T-cell (primary cell): ENCODE measurements at regions not wholly inside any gene's neighbourhood (a gene's known extent, or its start where the extent isn't known, plus 50 kb on each side); places are given as distances from the start of the nearest gene placed in this dataset.

ENCODE experiments used
- ATAC-seq, 4 experiments: fragments of 200-7000 bp in 3 of 4; fragments of 150-1000 bp in 1 of 4; cut with Tn5 transposase; replicated peaks in 1 of 4; 1 replicate in 3 of 4; 2 replicates in 1 of 4; pipeline ENCODE4 v1.10.0; 2021; ENCODE audit warnings: moderate library complexity in 3 of 4, mild to moderate bottlenecking in 2 of 4, moderate number of reproducible peaks in 1 of 4
- CTCF ChIA-PET, 2 donors: fragments of 300-600 bp; sonication (Branson Sonifier 250); formaldehyde crosslinking; loops; one replicate each; lab custom pipeline; 2022; ENCODE audit warnings: antibody characterized with exemption in 2 of 2; lab: Charles Lee
- POLR2A ChIA-PET, 2 donors: fragments of 300-600 bp; sonication (Branson Sonifier 250); formaldehyde crosslinking; loops; one replicate each; lab custom pipeline; 2022; ENCODE audit warnings: antibody characterized with exemption in 2 of 2; lab: Charles Lee
- DNase-seq, 35 experiments: peaks; one replicate each; pipeline versions ENCODE4 v3.0.0 to v3.0.0-alpha.2; 2013 to 2023
- H3K27ac ChIP-seq: one replicate; pipeline ENCODE4 v1.5.1; 2013; ENCODE audit warnings: low read length
- H3K27me3 ChIP-seq, 2 experiments: replicated peaks in 1 of 2; 1 replicate in 1 of 2; 2 replicates in 1 of 2; pipeline versions ENCODE4 v1.6.1 to v1.7.0; 2013; ENCODE audit warnings: low read length in 1 of 2, mixed read lengths in 1 of 2; ENCODE audit not compliant: control insufficient read depth in 2 of 2, insufficient read depth in 2 of 2; ENCODE audit errors: extremely low read depth in 1 of 2
- H3K36me3 ChIP-seq, 2 donors: 1 replicate in 1 of 2; 2 replicates in 1 of 2; pipeline versions ENCODE4 v1.6.1 to v1.7.0; 2013; ENCODE audit warnings: low read length in 1 of 2; ENCODE audit not compliant: control insufficient read depth in 2 of 2, insufficient read depth in 1 of 2; ENCODE audit errors: extremely low read depth in 1 of 2
- H3K4me1 ChIP-seq, 2 experiments: 1 replicate in 1 of 2; 2 replicates in 1 of 2; pipeline versions ENCODE4 v1.6.1 to v1.7.0; 2013; ENCODE audit warnings: low read length in 2 of 2, mixed read lengths in 1 of 2; ENCODE audit not compliant: insufficient read depth in 2 of 2, control insufficient read depth in 1 of 2; ENCODE audit errors: extremely low read depth in 1 of 2
- H3K4me3 ChIP-seq, 2 donors: 1 replicate in 1 of 2; 2 replicates in 1 of 2; pipeline versions ENCODE4 v1.5.1 to v1.7.0; 2013; ENCODE audit warnings: mild to moderate bottlenecking in 2 of 2, low read length in 1 of 2, moderate library complexity in 1 of 2; ENCODE audit not compliant: control insufficient read depth in 1 of 2; ENCODE audit errors: extremely low read depth in 1 of 2
- H3K9me3 ChIP-seq: 2 replicates; pipeline ENCODE4 v1.7.0; 2013
- H3K27ac Mint-ChIP-seq, 2 donors: one replicate each; pipeline ENCODE4 v1.8.0; 2020 to 2021; ENCODE audit warnings: mild to moderate bottlenecking in 2 of 2, mixed read lengths in 2 of 2
- H3K27me3 Mint-ChIP-seq, 2 donors: one replicate each; pipeline ENCODE4 v1.8.0; 2021 to 2022; ENCODE audit warnings: mixed read lengths in 2 of 2
- H3K36me3 Mint-ChIP-seq: one replicate; pipeline ENCODE4 v1.8.0; 2021; ENCODE audit warnings: mixed read lengths
- H3K4me1 Mint-ChIP-seq, 3 donors: one replicate each; pipeline ENCODE4 v1.8.0; 2020 to 2022; ENCODE audit warnings: mixed read lengths in 3 of 3, mild to moderate bottlenecking in 1 of 3
- H3K4me3 Mint-ChIP-seq, 3 donors: one replicate each; pipeline ENCODE4 v1.8.0; 2020 to 2022; ENCODE audit warnings: mild to moderate bottlenecking in 3 of 3, mixed read lengths in 3 of 3, moderate library complexity in 3 of 3
- H3K9me3 Mint-ChIP-seq, 3 donors: one replicate each; pipeline ENCODE4 v1.8.0; 2020 to 2022; ENCODE audit warnings: mixed read lengths in 3 of 3
- WGBS: methylation state at CpG from one replicate; pipeline ENCODE4 v1.1.5; 2013; ENCODE audit warnings: missing lambda C conversion rate; ENCODE audit not compliant: insufficient coverage; 5-methylcytosine and 5-hydroxymethylcytosine counted together

DNA sequence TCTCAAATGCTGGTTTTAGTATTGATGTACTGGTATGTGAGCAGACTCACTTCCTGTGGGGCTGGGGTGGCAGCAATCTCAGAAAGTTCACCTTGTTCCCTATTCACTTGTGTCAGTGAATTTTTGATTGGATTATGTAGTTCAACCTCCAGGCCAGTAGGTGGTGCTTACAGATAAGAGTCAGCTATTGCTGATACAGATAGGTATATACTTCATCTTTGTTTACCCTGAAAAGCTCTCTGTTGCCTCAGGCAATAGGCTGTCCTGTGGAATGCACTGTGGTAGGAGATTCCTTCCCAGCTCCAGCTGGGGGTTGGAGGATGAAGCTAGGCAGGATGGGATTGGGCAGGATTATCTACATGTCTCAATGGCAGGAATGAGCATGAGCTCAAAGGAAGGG is 851.2 kb upstream of the EYS start:
- CTCF ChIA-PET = no interaction called here
- no peak overlapping the region for H3K27ac ChIP-seq
- H3K4me1 ChIP-seq = no peaks in the 10 kb centered on the region
- Mint-ChIP-seq H3K4me3 (no peak overlapping the region), H3K9me3 (peaks cover 22 to 29% (median 23%) of the 10 kb centered on the region in 3 donors), H3K27ac (no peak overlapping the region), H3K27me3 (no peaks in the 10 kb centered on the region), H3K36me3 (no peaks in the 10 kb centered on the region), H3K4me1 (no peaks in the 10 kb centered on the region)
- POLR2A ChIA-PET = no interaction called here
- H3K27me3 ChIP-seq = no peaks in the 10 kb centered on the region
- no peak for ATAC-seq
- no peak overlapping the region for H3K4me3 ChIP-seq
- H3K36me3 ChIP-seq = no peaks in the 10 kb centered on the region
- no peak for DNase-seq
- no peaks in the 10 kb centered on the region for H3K9me3 ChIP-seq

DNA sequence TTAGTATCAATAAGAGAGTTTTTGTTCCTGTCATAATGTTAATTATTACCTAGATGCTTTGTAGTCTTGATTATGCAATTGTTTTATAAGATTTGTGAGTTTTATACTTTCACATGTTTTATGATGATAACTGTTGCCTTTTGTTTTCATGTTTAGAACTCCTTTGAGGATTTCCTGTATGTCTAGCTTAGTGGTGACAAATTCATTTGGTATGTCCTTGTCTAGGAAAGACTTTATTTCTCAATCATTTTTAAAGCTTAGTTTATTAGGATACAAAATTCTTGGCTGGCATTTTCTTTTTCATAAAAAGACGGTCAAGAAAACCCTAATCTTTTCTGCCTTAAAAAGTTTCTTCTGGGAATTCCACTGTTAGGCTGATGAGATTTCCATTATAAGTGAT is 849.9 kb upstream of the EYS start:
- Histone ChIP-seq H3K4me1 (no peaks in the 10 kb centered on the region), H3K9me3 (no peaks in the 10 kb centered on the region), H3K27ac (no peak overlapping the region), H3K27me3 (no peaks in the 10 kb centered on the region), H3K4me3 (no peak overlapping the region), H3K36me3 (no peaks in the 10 kb centered on the region)
- no CpG with 5 or more reads among the region's 1 CpG for WGBS
- no peak for DNase-seq
- H3K4me3 Mint-ChIP-seq = no peak overlapping the region
- H3K4me1 Mint-ChIP-seq = no peaks in the 10 kb centered on the region
- H3K36me3 Mint-ChIP-seq = no peaks in the 10 kb centered on the region
- no peak for ATAC-seq
- ChIA-PET POLR2A (no interaction called here), CTCF (no interaction called here)
- H3K27ac Mint-ChIP-seq = no peak overlapping the region
- no peaks in the 10 kb centered on the region for H3K27me3 Mint-ChIP-seq
- H3K9me3 Mint-ChIP-seq = peaks cover 19 to 29% (median 22%) of the 10 kb centered on the region in 3 donors

DNA sequence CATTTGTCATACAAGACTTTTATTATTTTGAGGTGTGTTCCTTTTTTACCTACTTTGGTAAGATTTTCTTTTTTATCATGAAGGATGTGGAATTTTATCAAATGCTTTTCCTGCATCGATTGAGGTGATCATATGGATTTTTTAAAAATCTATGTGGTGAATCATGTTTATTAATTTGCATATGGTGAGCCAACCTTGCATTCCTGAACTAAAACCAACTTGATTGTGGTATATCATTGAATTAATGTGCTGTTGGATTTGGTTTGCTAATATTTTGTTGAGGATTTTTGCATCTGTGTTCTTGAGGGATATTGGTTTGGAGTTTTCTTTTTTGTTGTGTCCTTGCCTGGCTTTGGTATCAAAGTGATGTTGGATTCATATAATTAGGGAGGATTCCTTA is 848.1 kb upstream of the EYS start:
- Mint-ChIP-seq H3K36me3 (no peaks in the 10 kb centered on the region), H3K27ac (no peak overlapping the region), H3K9me3 (peaks cover 16 to 33% (median 18%) of the 10 kb centered on the region in 3 donors), H3K4me3 (no peak overlapping the region), H3K27me3 (no peaks in the 10 kb centered on the region), H3K4me1 (no peaks in the 10 kb centered on the region)
- H3K27me3 ChIP-seq = no peaks in the 10 kb centered on the region
- DNase-seq (no peak), ATAC-seq (no peak)
- ChIA-PET CTCF (no interaction called here), POLR2A (no interaction called here)
- no peaks in the 10 kb centered on the region for H3K36me3 ChIP-seq
- H3K4me1 ChIP-seq = no peaks in the 10 kb centered on the region
- WGBS = no CpG with 5 or more reads among the region's 1 CpG
- no peaks in the 10 kb centered on the region for H3K9me3 ChIP-seq
- H3K4me3 ChIP-seq = no peak overlapping the region
- H3K27ac ChIP-seq = no peak overlapping the region

DNA sequence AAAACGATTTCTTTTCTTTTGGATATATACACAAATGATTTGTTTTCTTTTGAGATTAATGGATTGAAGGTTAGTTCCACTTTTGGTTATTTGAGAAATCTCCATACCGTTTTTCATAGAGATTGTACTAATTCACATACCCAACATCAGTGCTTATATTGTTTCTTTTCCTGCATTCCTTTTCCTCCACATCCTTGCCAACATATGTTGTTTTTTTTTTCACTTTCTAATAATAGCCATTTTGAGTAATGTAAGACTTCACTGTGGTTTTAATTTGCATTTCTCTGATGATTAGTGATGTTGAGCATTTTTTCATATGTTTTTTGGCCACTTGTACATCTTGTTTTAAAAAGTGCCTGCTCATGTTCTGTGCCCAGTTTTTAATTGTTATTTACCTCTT is 846.4 kb upstream of the EYS start:
- CTCF ChIA-PET = no interaction called here
- peaks cover 14 to 33% (median 18%) of the 10 kb centered on the region in 3 donors for H3K9me3 Mint-ChIP-seq
- no peak overlapping the region for H3K27ac ChIP-seq
- no peaks in the 10 kb centered on the region for H3K27me3 ChIP-seq
- no peaks in the 10 kb centered on the region for H3K4me1 Mint-ChIP-seq
- no peak overlapping the region for H3K27ac Mint-ChIP-seq
- ATAC-seq = no peak
- DNase-seq = no peak
- H3K4me3 Mint-ChIP-seq = no peak overlapping the region
- H3K9me3 ChIP-seq = no peaks in the 10 kb centered on the region
- no peaks in the 10 kb centered on the region for H3K36me3 Mint-ChIP-seq
- WGBS = no CpG with 5 or more reads among the region's 2 CpGs
- H3K27me3 Mint-ChIP-seq = no peaks in the 10 kb centered on the region
- H3K4me1 ChIP-seq = no peaks in the 10 kb centered on the region
- H3K4me3 ChIP-seq = no peak overlapping the region
- POLR2A ChIA-PET = no interaction called here
- H3K36me3 ChIP-seq = no peaks in the 10 kb centered on the region

DNA sequence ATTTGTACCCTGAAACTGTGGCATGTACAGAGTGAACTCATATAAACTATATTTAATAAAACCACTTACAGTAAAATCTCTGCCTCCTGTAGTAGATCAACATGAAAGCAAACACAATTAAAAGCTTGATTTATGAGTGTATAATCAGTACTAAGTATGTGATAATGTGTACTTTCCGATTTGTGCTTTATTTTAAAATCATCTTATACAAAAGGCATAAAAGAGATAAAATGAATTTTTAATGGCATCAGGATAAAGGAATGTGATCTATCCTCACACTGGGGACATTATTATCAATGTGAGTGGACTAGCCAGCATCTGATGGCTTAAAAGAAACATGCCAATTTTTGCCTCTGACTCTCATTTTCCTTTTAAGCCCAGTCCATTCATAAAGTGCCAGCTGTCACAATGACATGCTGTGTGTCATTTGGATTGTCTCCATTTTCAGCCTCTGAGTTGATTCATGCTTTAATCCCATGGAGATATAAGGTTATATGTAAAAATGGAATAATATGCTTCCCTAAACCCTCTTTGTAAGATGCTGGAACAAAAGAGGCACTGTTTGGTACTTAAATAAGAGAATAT is 831.6 kb upstream of the EYS start:
- Mint-ChIP-seq H3K27me3 (no peaks in the 10 kb centered on the region), H3K4me3 (no peak overlapping the region), H3K9me3 (peaks cover 14 to 19% (median 18%) of the 10 kb centered on the region in 3 donors), H3K27ac (no peak overlapping the region), H3K36me3 (no peaks in the 10 kb centered on the region), H3K4me1 (no peaks in the 10 kb centered on the region)
- Histone ChIP-seq H3K4me1 (no peaks in the 10 kb centered on the region), H3K36me3 (no peaks in the 10 kb centered on the region), H3K27me3 (no peaks in the 10 kb centered on the region), H3K9me3 (no peaks in the 10 kb centered on the region), H3K4me3 (no peak overlapping the region), H3K27ac (no peak overlapping the region)
- ATAC-seq (no peak), DNase-seq (no peak)
- WGBS = no CpG with 5 or more reads among the region's 1 CpG
- POLR2A ChIA-PET = no interaction called here
- CTCF ChIA-PET = no interaction called here

DNA sequence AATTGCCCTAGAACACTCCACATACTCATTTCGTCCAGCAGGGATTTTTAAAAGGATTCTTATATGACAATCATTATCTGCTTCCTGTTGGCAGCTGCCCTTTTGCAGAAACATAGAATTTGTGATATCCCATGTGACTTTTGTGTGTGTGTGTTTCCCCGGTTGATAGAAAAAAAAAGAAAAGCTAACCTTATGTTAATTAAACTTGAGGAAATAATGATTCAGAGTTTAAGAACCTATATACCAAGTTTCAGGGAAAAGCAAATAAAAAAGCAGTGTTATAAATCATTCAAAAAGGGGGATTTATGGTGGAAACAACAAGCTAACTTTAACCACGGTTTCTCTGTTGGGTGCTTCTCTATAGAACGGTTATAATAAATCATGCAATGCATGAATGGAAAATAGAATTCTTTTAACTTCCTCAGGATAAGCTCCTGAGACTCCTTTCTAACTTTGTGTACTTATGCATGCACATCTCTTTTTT is 826.9 kb upstream of the EYS start:
- POLR2A ChIA-PET = no interaction called here
- H3K27me3 ChIP-seq = no peaks in the 10 kb centered on the region
- H3K4me3 Mint-ChIP-seq = no peak overlapping the region

DNA sequence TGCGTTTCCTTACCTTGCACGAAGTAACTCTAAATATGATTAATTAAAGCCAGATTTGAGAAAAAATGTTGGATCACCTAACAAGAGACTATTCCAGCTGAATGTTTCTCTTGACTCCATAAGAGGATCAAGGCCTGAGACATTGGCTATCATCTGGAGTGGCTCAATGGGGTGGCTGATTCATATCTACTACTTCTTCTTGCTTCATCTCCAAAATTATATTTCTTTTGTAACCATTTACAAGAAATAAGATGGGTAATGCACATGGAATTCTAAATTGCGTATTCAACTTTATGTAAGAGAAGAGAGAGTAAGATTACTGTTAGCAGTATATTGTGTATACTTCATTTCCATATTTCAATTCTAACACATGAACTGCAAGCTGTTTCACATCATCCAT is 819.0 kb upstream of the EYS start:
- Histone ChIP-seq H3K36me3 (no peaks in the 10 kb centered on the region), H3K9me3 (no peaks in the 10 kb centered on the region), H3K4me3 (no peak overlapping the region), H3K4me1 (no peaks in the 10 kb centered on the region), H3K27me3 (no peaks in the 10 kb centered on the region), H3K27ac (no peak overlapping the region)
- H3K27me3 Mint-ChIP-seq = no peaks in the 10 kb centered on the region
- H3K4me3 Mint-ChIP-seq = no peak overlapping the region
- no peaks in the 10 kb centered on the region for H3K4me1 Mint-ChIP-seq
- no CpG with 5 or more reads among the region's 3 CpGs for WGBS
- ATAC-seq (no peak), DNase-seq (no peak)
- CTCF ChIA-PET = no interaction called here
- H3K9me3 Mint-ChIP-seq = peaks cover 10 to 13% (median 10%) of the 10 kb centered on the region in 3 donors
- POLR2A ChIA-PET = no interaction called here
- H3K27ac Mint-ChIP-seq = no peak overlapping the region
- H3K36me3 Mint-ChIP-seq = no peaks in the 10 kb centered on the region

More for the DNA sequence above, 826.9 kb upstream of the EYS start:
- Mint-ChIP-seq H3K27ac (no peak overlapping the region), H3K9me3 (peaks cover 6 to 13% (median 9%) of the 10 kb centered on the region in 3 donors), H3K36me3 (no peaks in the 10 kb centered on the region), H3K4me1 (no peaks in the 10 kb centered on the region), H3K27me3 (no peaks in the 10 kb centered on the region)
- H3K4me3 ChIP-seq = no peak overlapping the region
- no peak overlapping the region for H3K27ac ChIP-seq
- peaks cover 3% of the 10 kb centered on the region for H3K9me3 ChIP-seq
- H3K4me1 ChIP-seq = no peaks in the 10 kb centered on the region
- no peaks in the 10 kb centered on the region for H3K36me3 ChIP-seq
- ATAC-seq (no peak), DNase-seq (no peak)
- WGBS = no CpG with 5 or more reads among the region's 4 CpGs
- CTCF ChIA-PET = no interaction called here
